ENCODE measurements at regions not wholly inside any gene's neighbourhood (a gene's known extent, or its start where the extent isn't known, plus 50 kb on each side); places are given as distances from the start of the nearest gene placed in this dataset.

DNA sequence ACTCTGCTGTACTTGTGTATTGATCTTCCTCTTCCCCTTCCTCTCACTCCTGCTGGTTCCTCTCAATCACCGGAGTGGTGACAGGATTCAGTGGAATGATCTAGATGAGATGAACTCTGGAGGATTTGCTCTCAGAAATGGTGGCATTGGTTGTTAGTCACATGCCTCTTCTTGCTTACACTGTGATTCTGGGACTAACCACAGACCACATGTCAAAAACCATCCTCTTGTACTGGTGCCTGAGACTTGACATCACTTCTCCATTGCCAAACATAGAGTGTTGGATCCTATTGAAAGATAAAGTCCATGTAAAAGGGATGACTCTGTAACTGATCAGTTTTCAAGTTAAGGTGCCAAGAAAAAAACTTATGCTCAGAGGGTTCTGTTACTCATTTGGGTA is 506.5 kb downstream of the DMAC1 start:
- Histone ChIP-seq H3K9me3 (ENCODE audit: control insufficient read depth, insufficient read depth, low read depth, low read length) (no peaks in the 10 kb centered on the region), H3K36me3 (ENCODE audit: control insufficient read depth in 2 of 2, insufficient read depth in 1 of 2, low read length in 2 of 2) (no peaks in the 10 kb centered on the region), H3K4me3 (ENCODE audit: low read depth, low read length) (no peak overlapping the region), H3K4me1 (ENCODE audit: control insufficient read depth, insufficient read depth, low read length) (no peaks in the 10 kb centered on the region), H3K27ac (ENCODE audit: extremely low read depth, low read depth, low read length) (no peak overlapping the region)
- POLR2A ChIA-PET = no interaction called here
- TF ChIP-seq TRIM28 (IDR thresholded peaks at IDR 0.05; ENCODE audit: borderline replicate concordance, low read length) (no peak), ZNF624 (tag by site-specific recombination; IDR thresholded peaks at IDR 0.05) (no peak), ZNF530 (tag by site-specific recombination; IDR thresholded peaks at IDR 0.05; ENCODE audit: low read depth) (no peak), ZNF560 (tag by site-specific recombination; IDR thresholded peaks at IDR 0.05; ENCODE audit: borderline replicate concordance) (no peak)
- CTCF ChIA-PET = no interaction called here

- H3K36me3 ChIP-seq (ENCODE audit: control insufficient read depth in 2 of 2, insufficient read depth in 1 of 2, low read length in 2 of 2) = no peaks in the 10 kb centered on the region
- H3K27ac ChIP-seq (ENCODE audit: extremely low read depth, low read depth, low read length) = no peak overlapping the region
- no peak overlapping the region for H3K4me3 ChIP-seq (ENCODE audit: low read depth, low read length)
- no peaks in the 10 kb centered on the region for H3K9me3 ChIP-seq (ENCODE audit: control insufficient read depth, insufficient read depth, low read depth, low read length)
- ChIA-PET POLR2A (no interaction called here), CTCF (no interaction called here)
- no peak for TF ChIP-seq ZNF10 (tag by site-specific recombination; IDR thresholded peaks at IDR 0.05)
- no peak for TF ChIP-seq CTCF (tag by site-specific recombination; IDR thresholded peaks at IDR 0.05)
- TF ChIP-seq ZNF239 (tag by site-specific recombination; IDR thresholded peaks at IDR 0.05) = no peak
- TF ChIP-seq ZNF776 (tag by site-specific recombination; IDR thresholded peaks at IDR 0.05; ENCODE audit: borderline replicate concordance) = no peak
- TF ChIP-seq ZNF626 (tag by site-specific recombination; IDR thresholded peaks at IDR 0.05) = no peak
- TF ChIP-seq ZNF670 (tag by site-specific recombination; IDR thresholded peaks at IDR 0.05; ENCODE audit: low read depth) = no peak
- no peak for TF ChIP-seq KLF10 (tag by site-specific recombination; IDR thresholded peaks at IDR 0.05)
- no peak for TF ChIP-seq ZBTB21 (tag by site-specific recombination; IDR thresholded peaks at IDR 0.05)
- TF ChIP-seq RBAK (tag by site-specific recombination; IDR thresholded peaks at IDR 0.05) = no peak
- no peak for TF ChIP-seq ZNF19 (tag by site-specific recombination; IDR thresholded peaks at IDR 0.05; ENCODE audit: low read depth)
- TF ChIP-seq ZNF23 (tag by site-specific recombination; IDR thresholded peaks at IDR 0.05; ENCODE audit: borderline replicate concordance) = no peak
- TF ChIP-seq ELK4 (IDR thresholded peaks at IDR 0.05; ENCODE audit: borderline replicate concordance, low read depth, low read length) = no peak
- TF ChIP-seq ZNF660 (tag by site-specific recombination; IDR thresholded peaks at IDR 0.05) = no peak
- TF ChIP-seq ZNF266 (tag by site-specific recombination; IDR thresholded peaks at IDR 0.05; ENCODE audit: low read depth) = no peak
- TF ChIP-seq ZBTB1 (tag by site-specific recombination; IDR thresholded peaks at IDR 0.05) = no peak
- TF ChIP-seq ZNF16 (tag by site-specific recombination; IDR thresholded peaks at IDR 0.05; ENCODE audit: low read depth) = no peak
- TF ChIP-seq, protein P1, sequence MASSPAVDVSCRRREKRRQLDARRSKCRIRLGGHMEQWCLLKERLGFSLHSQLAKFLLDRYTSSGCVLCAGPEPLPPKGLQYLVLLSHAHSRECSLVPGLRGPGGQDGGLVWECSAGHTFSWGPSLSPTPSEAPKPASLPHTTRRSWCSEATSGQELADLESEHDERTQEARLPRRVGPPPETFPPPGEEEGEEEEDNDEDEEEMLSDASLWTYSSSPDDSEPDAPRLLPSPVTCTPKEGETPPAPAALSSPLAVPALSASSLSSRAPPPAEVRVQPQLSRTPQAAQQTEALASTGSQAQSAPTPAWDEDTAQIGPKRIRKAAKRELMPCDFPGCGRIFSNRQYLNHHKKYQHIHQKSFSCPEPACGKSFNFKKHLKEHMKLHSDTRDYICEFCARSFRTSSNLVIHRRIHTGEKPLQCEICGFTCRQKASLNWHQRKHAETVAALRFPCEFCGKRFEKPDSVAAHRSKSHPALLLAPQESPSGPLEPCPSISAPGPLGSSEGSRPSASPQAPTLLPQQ (tag by site-specific recombination; IDR thresholded peaks at IDR 0.05) = no peak
- TF ChIP-seq ZIC2 (tag by site-specific recombination; IDR thresholded peaks at IDR 0.05) = no peak
- H3K4me1 ChIP-seq (ENCODE audit: control insufficient read depth, insufficient read depth, low read length) = no peaks in the 10 kb centered on the region
Measured at GRCh38 chr9:7289773-7290172, 509.8 kb downstream of the DMAC1 start.

Data from HEK293 (cell line).